GM10248 (cell line): ENCODE measurements at regions not wholly inside any gene's neighbourhood (a gene's known extent, or its start where the extent isn't known, plus 50 kb on each side); places are given as distances from the start of the nearest gene placed in this dataset.

ENCODE experiments used
- CTCF ChIA-PET: fragments of 300-600 bp; sonication (Branson Sonifier 250); formaldehyde crosslinking; extraction: SDS; loops from one replicate; lab custom pipeline; 2021; ENCODE audit warnings: antibody characterized with exemption; lab: Yijun Ruan, JAX
- POLR2A ChIA-PET: fragments of 350-650 bp; sonication (Branson Sonifier 250); formaldehyde crosslinking; extraction: SDS; loops from one replicate; lab custom pipeline; 2020; ENCODE audit warnings: antibody characterized with exemption; lab: Yijun Ruan, JAX
- DNase-seq: peaks from one replicate; pipeline ENCODE4 v3.0.0; 2012; ENCODE audit errors: extremely low spot score
- TF ChIP-seq, protein P1 (sequence below): IDR thresholded peaks from 2 replicates; pipeline ENCODE4 v1.5.1; 2012; ENCODE audit warnings: mild to moderate bottlenecking, low read depth; ENCODE audit errors: extremely low read depth, missing control alignments, control extremely low read depth

DNA sequence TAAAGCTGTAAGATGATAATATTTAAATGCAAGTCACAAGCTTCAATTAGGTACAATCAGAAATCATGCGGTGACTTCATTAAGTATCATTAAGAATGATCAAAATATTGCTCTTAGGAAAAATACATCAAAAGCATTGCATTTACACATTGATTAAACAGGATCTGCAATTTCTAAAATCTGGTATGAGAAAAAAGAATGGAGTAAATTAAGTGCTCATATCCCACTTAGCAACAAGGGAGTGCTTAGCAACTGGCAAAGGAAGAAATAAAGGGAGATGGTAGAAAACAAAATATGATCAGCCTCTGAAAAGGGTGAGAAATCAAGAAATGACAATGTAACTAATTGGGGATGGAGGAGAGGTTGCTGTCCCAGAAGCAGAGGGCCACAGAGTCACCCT is 1918.2 kb upstream of the PIK3C3 start:
- TF ChIP-seq, protein P1, sequence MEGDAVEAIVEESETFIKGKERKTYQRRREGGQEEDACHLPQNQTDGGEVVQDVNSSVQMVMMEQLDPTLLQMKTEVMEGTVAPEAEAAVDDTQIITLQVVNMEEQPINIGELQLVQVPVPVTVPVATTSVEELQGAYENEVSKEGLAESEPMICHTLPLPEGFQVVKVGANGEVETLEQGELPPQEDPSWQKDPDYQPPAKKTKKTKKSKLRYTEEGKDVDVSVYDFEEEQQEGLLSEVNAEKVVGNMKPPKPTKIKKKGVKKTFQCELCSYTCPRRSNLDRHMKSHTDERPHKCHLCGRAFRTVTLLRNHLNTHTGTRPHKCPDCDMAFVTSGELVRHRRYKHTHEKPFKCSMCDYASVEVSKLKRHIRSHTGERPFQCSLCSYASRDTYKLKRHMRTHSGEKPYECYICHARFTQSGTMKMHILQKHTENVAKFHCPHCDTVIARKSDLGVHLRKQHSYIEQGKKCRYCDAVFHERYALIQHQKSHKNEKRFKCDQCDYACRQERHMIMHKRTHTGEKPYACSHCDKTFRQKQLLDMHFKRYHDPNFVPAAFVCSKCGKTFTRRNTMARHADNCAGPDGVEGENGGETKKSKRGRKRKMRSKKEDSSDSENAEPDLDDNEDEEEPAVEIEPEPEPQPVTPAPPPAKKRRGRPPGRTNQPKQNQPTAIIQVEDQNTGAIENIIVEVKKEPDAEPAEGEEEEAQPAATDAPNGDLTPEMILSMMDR: no peak
- DNase-seq: no peak
- POLR2A ChIA-PET: no interaction called here
- CTCF ChIA-PET: no interaction called here

DNA sequence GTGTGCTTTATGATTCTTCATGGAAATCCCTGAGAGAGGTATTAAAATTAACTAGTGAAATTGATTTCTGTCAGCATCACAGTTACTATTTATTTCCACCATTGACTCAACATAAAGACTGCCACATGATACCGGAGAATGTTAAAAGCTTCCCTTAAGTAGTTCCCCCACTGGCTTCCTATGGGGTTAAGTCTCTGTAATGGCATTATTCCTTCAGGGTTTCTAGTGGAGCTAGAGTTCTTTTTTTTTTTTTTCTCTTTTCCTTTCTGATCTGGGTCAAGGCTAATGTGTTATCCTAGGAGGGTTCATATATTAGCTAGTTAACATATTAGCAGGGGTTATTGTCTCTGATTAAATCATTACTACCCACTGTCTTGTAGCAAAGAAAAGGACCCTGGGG is 1919.1 kb upstream of the PIK3C3 start:
- DNase-seq: no peak
- ChIA-PET POLR2A (no interaction called here), CTCF (interaction anchor here (1.1 kb wide), 1 partner anchor 13 kb away, joined by 3 read pairs; no protein-coding TSS in a partner anchor)
- TF ChIP-seq, protein P1: no peak

DNA sequence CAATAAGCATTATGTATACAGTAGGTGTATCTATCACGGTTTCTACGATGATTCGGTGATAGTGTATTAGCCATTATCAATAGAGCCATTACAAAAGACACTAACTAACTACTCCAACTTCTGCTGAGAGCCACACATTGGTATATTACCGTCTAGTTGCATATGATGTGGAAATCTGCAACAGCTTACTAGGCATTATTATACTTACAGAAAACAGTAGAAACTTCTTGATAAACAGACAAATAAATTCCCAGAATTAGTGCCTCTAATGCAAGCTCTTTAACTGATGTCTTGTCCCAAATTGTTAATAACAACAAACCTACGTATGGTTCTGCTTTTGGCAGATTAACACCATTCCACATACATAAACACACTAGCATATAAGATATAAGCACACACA is 1923.0 kb upstream of the PIK3C3 start:
- TF ChIP-seq, protein P1: no peak
- POLR2A ChIA-PET: no interaction called here
- CTCF ChIA-PET: interaction anchor here (1.8 kb wide), 1 partner anchor 14 kb away, joined by 4 read pairs; no protein-coding TSS in a partner anchor
- no peak for DNase-seq

DNA sequence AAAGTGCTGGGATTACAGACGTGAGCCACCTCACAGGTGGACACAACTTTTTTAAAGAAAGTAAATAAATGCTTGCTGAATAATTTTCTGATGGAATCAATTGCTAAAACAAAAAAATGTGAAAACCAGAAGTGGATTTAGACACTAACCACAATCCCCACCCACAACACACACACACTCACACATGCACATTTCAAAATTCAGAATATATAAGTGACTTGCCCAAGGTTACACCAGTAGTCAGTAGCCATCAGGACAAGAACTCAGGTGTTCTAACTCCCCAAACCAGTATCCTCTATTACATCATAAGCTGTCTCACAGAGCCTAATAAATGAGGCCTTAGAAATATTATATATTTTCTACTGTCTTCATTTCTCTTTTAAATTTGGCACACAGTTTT is 1923.6 kb upstream of the PIK3C3 start:
- no peak for DNase-seq
- ChIA-PET POLR2A (no interaction called here), CTCF (interaction anchor here (1.0 to 1.8 kb wide), 3 partner anchors 9 to 13 kb away, joined by 3 to 4 read pairs (median 4); no protein-coding TSS in a partner anchor)
- TF ChIP-seq, protein P1: no peak

DNA sequence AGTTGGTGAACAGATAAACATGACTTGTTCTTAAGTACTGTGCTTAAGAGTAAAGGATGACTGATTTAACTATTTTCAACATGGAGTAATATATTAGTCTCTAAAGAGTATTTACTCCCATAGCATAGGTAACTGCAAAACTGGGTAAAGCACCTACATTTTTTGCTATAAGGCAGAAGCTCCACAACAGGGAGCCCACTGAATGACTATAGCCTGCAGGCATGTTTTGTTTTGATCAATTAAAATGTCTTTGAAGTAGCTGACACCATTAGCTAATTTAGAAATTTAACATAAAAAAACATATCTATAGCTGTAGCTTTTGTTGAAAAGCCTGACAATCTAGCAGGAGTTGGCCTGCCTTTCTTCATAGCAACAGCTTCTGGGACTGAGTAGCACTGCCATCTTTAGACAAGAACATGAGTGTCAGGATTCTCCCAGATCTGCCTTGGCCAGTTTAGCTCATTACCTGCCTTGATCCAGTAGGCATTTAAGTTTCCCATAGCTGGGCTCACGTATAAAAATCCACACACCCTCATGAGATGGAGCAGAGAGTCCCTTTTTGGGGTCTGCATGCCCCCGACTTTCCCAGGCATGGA is 1935.1 kb upstream of the PIK3C3 start:
- TF ChIP-seq, protein P1: no peak
- ChIA-PET CTCF (interaction anchor here (1.5 to 2.1 kb wide), 2 partner anchors 11 to 14 kb away, joined by 4 to 6 read pairs; no protein-coding TSS in a partner anchor), POLR2A (no interaction called here)
- no peak for DNase-seq

DNA sequence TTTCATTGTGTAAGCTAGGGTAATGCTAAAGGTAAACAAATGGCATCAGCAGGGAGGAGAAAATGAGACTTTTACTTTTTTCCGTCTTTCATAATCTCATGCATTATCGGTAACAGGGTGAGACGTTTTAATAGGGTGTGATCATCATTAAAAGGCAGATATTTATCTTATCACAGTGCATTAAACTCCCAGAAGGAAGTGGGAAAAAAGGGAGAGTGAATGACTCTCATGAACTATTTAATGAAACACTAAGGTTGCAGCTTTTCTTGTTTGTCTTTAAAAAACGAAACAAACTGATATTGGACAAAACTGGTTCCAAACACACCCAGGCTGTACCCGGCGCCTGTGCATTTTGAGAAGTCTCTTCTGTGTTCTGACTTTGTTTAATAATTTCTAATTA is 1936.8 kb upstream of the PIK3C3 start:
- TF ChIP-seq, protein P1: no peak
- POLR2A ChIA-PET: no interaction called here
- DNase-seq: no peak
- CTCF ChIA-PET: interaction anchor here (1.2 kb wide), 1 partner anchor 13 kb away, joined by 4 read pairs; no protein-coding TSS in a partner anchor
